ENCODE measurements at regions not wholly inside any gene's neighbourhood (a gene's known extent, or its start where the extent isn't known, plus 50 kb on each side); places are given as distances from the start of the nearest gene placed in this dataset.

- no peak for TF ChIP-seq CTCF (conservative IDR thresholded peaks at IDR 0.05; ENCODE audit: low read depth, low read length)
- no peak for TF ChIP-seq EZH2 (IDR thresholded peaks at IDR 0.05; ENCODE audit: borderline replicate concordance, low read depth, low read length, poor library complexity, severe bottlenecking)
Measured at GRCh38 chr9:119441338-119441737, 72.1 kb upstream of the BRINP1 start.
